Stomach (tissue), 4 donors: ENCODE measurements at regions not wholly inside any gene's neighbourhood (a gene's known extent, or its start where the extent isn't known, plus 50 kb on each side); places are given as distances from the start of the nearest gene placed in this dataset.
"Not testable (repeated sequence)": the region's sequence is repeated elsewhere in the genome, so short reads cannot be mapped to it uniquely, and the experiment has no call there.

Experiments used
- POLR2A ChIP-seq, 4 donors: fragments of 450-650 bp; IDR thresholded peaks; one replicate each; pipeline ENCODE4 v1.6.1; 2016; ENCODE audit warnings: antibody characterized with exemption in 4 of 4, control low read depth in 2 of 4, mild to moderate bottlenecking in 1 of 4, moderate library complexity in 1 of 4
- TF ChIP-seq, protein P1 (sequence below), 7 experiments: fragments of 450-650 bp in 4 of 7; fragments of 200-600 bp in 3 of 7; sonication (generic) in 3 of 7; IDR thresholded peaks; one replicate each; pipeline ENCODE4 v1.5.1; 2016 to 2019; ENCODE audit warnings: antibody characterized with exemption in 7 of 7, control low read depth in 2 of 7, mild to moderate bottlenecking in 1 of 7

DNA sequence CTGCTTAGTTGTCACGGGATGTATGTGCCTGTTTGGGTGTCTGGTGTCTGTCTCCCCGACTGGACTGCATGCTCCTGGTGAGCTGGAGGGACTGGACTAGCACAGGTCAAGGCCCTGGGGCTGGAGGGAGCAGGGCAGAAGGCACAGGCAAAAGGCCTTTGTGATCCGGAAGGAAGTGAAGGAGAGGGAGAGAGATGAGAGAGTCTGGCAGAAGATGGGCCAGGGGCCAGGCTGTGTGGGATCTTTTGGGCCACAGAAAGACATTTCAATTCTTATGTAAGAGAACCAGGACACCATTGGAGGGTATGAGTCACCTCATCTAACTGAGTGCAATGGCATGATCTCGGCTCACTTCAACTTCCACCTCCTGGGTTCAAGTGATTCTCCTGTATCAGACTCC, 85.2 kb downstream of the ALG1L2 start:
- TF ChIP-seq, protein P1, sequence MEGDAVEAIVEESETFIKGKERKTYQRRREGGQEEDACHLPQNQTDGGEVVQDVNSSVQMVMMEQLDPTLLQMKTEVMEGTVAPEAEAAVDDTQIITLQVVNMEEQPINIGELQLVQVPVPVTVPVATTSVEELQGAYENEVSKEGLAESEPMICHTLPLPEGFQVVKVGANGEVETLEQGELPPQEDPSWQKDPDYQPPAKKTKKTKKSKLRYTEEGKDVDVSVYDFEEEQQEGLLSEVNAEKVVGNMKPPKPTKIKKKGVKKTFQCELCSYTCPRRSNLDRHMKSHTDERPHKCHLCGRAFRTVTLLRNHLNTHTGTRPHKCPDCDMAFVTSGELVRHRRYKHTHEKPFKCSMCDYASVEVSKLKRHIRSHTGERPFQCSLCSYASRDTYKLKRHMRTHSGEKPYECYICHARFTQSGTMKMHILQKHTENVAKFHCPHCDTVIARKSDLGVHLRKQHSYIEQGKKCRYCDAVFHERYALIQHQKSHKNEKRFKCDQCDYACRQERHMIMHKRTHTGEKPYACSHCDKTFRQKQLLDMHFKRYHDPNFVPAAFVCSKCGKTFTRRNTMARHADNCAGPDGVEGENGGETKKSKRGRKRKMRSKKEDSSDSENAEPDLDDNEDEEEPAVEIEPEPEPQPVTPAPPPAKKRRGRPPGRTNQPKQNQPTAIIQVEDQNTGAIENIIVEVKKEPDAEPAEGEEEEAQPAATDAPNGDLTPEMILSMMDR (IDR thresholded peaks at IDR 0.05): not testable (repeated sequence)
- TF ChIP-seq POLR2A (IDR thresholded peaks at IDR 0.05): not testable (repeated sequence)
